Uterus (tissue), 2 donors: ENCODE measurements at regions not wholly inside any gene's neighbourhood (a gene's known extent, or its start where the extent isn't known, plus 50 kb on each side); places are given as distances from the start of the nearest gene placed in this dataset.

Experiments
- POLR2A ChIP-seq, 2 donors: fragments of 450-650 bp; IDR thresholded peaks; one replicate each; pipeline ENCODE4 v1.6.1; 2016; ENCODE audit warnings: antibody characterized with exemption in 2 of 2, mild to moderate bottlenecking in 1 of 2, moderate library complexity in 1 of 2
- TF ChIP-seq, protein P1 (sequence below), 4 experiments: fragments of 200-600 bp in 2 of 4; fragments of 450-650 bp in 2 of 4; sonication (generic) in 2 of 4; IDR thresholded peaks; one replicate each; pipeline ENCODE4 v1.5.1; 2016 to 2019; ENCODE audit warnings: antibody characterized with exemption in 4 of 4, mild to moderate bottlenecking in 2 of 4, moderate library complexity in 1 of 4

DNA sequence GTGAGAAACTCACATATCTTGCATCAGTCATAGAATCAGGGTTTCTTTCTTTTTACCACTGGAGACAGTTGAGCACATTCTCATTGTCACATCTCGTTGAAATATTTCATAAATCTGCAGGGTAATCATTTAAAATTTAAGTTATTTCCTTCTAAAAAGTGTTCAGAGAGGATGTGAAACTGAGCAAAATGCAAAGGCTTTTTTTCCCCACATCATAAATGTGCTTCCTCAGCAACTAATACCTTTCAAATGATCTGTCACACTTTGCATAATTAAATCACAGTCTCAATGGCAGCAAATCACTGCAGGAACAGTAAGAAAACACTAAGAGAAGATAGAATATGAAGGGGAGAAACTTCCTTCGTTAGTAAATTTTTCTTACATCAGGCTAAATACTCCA lies 187.5 kb downstream of the EVX1 start:
- TF ChIP-seq, protein P1, sequence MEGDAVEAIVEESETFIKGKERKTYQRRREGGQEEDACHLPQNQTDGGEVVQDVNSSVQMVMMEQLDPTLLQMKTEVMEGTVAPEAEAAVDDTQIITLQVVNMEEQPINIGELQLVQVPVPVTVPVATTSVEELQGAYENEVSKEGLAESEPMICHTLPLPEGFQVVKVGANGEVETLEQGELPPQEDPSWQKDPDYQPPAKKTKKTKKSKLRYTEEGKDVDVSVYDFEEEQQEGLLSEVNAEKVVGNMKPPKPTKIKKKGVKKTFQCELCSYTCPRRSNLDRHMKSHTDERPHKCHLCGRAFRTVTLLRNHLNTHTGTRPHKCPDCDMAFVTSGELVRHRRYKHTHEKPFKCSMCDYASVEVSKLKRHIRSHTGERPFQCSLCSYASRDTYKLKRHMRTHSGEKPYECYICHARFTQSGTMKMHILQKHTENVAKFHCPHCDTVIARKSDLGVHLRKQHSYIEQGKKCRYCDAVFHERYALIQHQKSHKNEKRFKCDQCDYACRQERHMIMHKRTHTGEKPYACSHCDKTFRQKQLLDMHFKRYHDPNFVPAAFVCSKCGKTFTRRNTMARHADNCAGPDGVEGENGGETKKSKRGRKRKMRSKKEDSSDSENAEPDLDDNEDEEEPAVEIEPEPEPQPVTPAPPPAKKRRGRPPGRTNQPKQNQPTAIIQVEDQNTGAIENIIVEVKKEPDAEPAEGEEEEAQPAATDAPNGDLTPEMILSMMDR (IDR thresholded peaks at IDR 0.05) = no peak
- no peak for TF ChIP-seq POLR2A (IDR thresholded peaks at IDR 0.05)
